ENCODE measurements at regions not wholly inside any gene's neighbourhood (a gene's known extent, or its start where the extent isn't known, plus 50 kb on each side); places are given as distances from the start of the nearest gene placed in this dataset.

- intact Hi-C loops (cut with micrococcal nuclease; ENCODE audit: unreplicated experiment), result no loop called here
- POLR2A ChIA-PET, result no interaction called here
- no peak for DNase-seq (ENCODE audit: low read depth, low spot score)
Observed at GRCh38 chr20:6959900-6960312, 192.4 kb downstream of the BMP2 start.

DNA sequence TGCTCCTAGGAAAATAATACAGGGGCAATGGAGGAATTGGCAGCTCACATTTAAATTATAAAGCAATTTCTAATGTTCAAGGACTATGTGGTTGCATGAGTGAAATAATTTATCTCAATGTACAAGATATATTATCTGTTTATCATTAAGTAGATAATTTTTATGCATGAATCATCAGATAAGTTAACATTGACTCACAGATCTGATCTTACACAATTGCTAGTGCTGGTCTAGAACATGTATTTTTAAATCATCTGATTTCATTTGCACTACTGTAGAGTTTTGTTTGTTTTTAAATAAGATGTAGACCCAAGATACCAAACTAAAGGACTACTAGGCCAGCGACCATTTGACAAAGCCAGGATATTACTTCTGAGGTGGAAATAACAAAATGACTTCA lies 199.2 kb downstream of the BMP2 start:
- in situ Hi-C loops (cut with HindIII; ENCODE audit: low pct_unique_long_range_greater_than_20kb, low sequenced_read_pairs), result no loop called here
- POLR2A ChIA-PET, result no interaction called here
- TF ChIP-seq SIN3A (IDR thresholded peaks at IDR 0.05; ENCODE audit: borderline replicate concordance, insufficient read depth, low read depth, low read length), result no peak
- TF ChIP-seq POLR2AphosphoS5 (IDR thresholded peaks at IDR 0.05; ENCODE audit: low read depth, low read length), result no peak
- no peak for TF ChIP-seq CTCF (IDR thresholded peaks at IDR 0.05)
- no peak for TF ChIP-seq TCF7L2 (IDR thresholded peaks at IDR 0.05; ENCODE audit: low read depth, low read length)
- no peak for TF ChIP-seq REST (IDR thresholded peaks at IDR 0.05; ENCODE audit: insufficient read depth in 1 of 2, low read depth in 2 of 2, low read length in 1 of 2)
- ATAC-seq, result no peak
- BruUV-seq (replicated peaks), result no TSS peak
- Histone ChIP-seq H3K4me3 (ENCODE audit: low read depth in 2 of 2, low read length in 2 of 2) (no peak overlapping the region), H3K36me3 (ENCODE audit: control insufficient read depth, insufficient read depth, low read length) (no peaks in the 10 kb centered on the region), H3K4me1 (ENCODE audit: control insufficient read depth, insufficient read depth, low read length) (no peaks in the 10 kb centered on the region), H3K27ac (ENCODE audit: low read length) (no peak overlapping the region), H3K27me3 (ENCODE audit: control insufficient read depth, insufficient read depth, low read length) (no peaks in the 10 kb centered on the region), H3K9me3 (ENCODE audit: control insufficient read depth, insufficient read depth, low read depth, low read length) (no peaks in the 10 kb centered on the region)
- CTCF ChIA-PET, result no interaction called here
- intact Hi-C loops (cut with micrococcal nuclease; ENCODE audit: unreplicated experiment), result no loop called here
- no peak for DNase-seq (ENCODE audit: low read depth, low spot score)

More at GRCh38 chr20:6959900-6960312, 192.4 kb downstream of the BMP2 start:
- no TSS peak for BruUV-seq (replicated peaks)
- no peaks in the 10 kb centered on the region for H3K36me3 ChIP-seq (ENCODE audit: control insufficient read depth, insufficient read depth, low read length)
- CTCF ChIA-PET, result no interaction called here
- in situ Hi-C loops (cut with HindIII; ENCODE audit: low pct_unique_long_range_greater_than_20kb, low sequenced_read_pairs), result no loop called here
- no peaks in the 10 kb centered on the region for H3K27me3 ChIP-seq (ENCODE audit: control insufficient read depth, insufficient read depth, low read length)
- no peak for TF ChIP-seq SIN3A (IDR thresholded peaks at IDR 0.05; ENCODE audit: borderline replicate concordance, insufficient read depth, low read depth, low read length)
- TF ChIP-seq TCF7L2 (IDR thresholded peaks at IDR 0.05; ENCODE audit: low read depth, low read length), result no peak
- no peak for TF ChIP-seq REST (IDR thresholded peaks at IDR 0.05; ENCODE audit: insufficient read depth in 1 of 2, low read depth in 2 of 2, low read length in 1 of 2)
- TF ChIP-seq POLR2AphosphoS5 (IDR thresholded peaks at IDR 0.05; ENCODE audit: low read depth, low read length), result no peak
- no peak for TF ChIP-seq CTCF (IDR thresholded peaks at IDR 0.05)
- H3K27ac ChIP-seq (ENCODE audit: low read length), result no peak overlapping the region
- no peaks in the 10 kb centered on the region for H3K4me1 ChIP-seq (ENCODE audit: control insufficient read depth, insufficient read depth, low read length)
- ATAC-seq, result no peak
- H3K9me3 ChIP-seq (ENCODE audit: control insufficient read depth, insufficient read depth, low read depth, low read length), result peaks cover 3% of the 10 kb centered on the region; the same call in 1 of the 2 replicates
- no peak overlapping the region for H3K4me3 ChIP-seq (ENCODE audit: low read depth in 2 of 2, low read length in 2 of 2)

Data from Panc1 (cell line).